Fibroblast of mammary gland (primary cell): ENCODE measurements at regions not wholly inside any gene's neighbourhood (a gene's known extent, or its start where the extent isn't known, plus 50 kb on each side); places are given as distances from the start of the nearest gene placed in this dataset.

Experiments
- DNase-seq: peaks from one replicate; pipeline ENCODE4 v3.0.0-alpha.2; 2010; ENCODE audit warnings: low read depth
- H3K4me3 ChIP-seq: 2 replicates; pipeline ENCODE4 v1.5.1; 2011; ENCODE audit warnings: low read depth, mild to moderate bottlenecking, low read length, moderate library complexity; ENCODE audit not compliant: control insufficient read depth
- CTCF ChIP-seq: conservative IDR thresholded peaks from 2 replicates; pipeline ENCODE4 v1.5.1; 2011; ENCODE audit warnings: low read depth, low read length, inconsistent platforms; ENCODE audit not compliant: control insufficient read depth, insufficient read depth

- no peak for DNase-seq
- TF ChIP-seq CTCF, result no peak
- H3K4me3 ChIP-seq, result no peak overlapping the region
These were observed 454.8 kb upstream of the SOX9 start for GRCh38 chr17:71666047-71666446.

- DNase-seq, result no peak
- no peak overlapping the region for H3K4me3 ChIP-seq
- no peak for TF ChIP-seq CTCF
These were observed 453.2 kb upstream of the SOX9 start for GRCh38 chr17:71667661-71668060.

GRCh38 chr17:71668807-71669206, 452.0 kb upstream of the SOX9 start:
- H3K4me3 ChIP-seq, result no peak overlapping the region
- no peak for DNase-seq
- no peak for TF ChIP-seq CTCF

GRCh38 chr17:71677439-71677838, 443.4 kb upstream of the SOX9 start:
- no peak for TF ChIP-seq CTCF
- no peak overlapping the region for H3K4me3 ChIP-seq
- no peak for DNase-seq

GRCh38 chr17:71679832-71680231, 441.0 kb upstream of the SOX9 start:
- no peak for TF ChIP-seq CTCF
- no peak overlapping the region for H3K4me3 ChIP-seq
- no peak for DNase-seq

- no peak for DNase-seq
- TF ChIP-seq CTCF, result no peak
- no peak overlapping the region for H3K4me3 ChIP-seq
These were observed 439.2 kb upstream of the SOX9 start for GRCh38 chr17:71681427-71682173.

- TF ChIP-seq CTCF, result no peak
- H3K4me3 ChIP-seq, result no peak overlapping the region
- DNase-seq, result no peak
These were observed 438.7 kb upstream of the SOX9 start for GRCh38 chr17:71682174-71682494.
